ENCODE measurements at regions not wholly inside any gene's neighbourhood (a gene's known extent, or its start where the extent isn't known, plus 50 kb on each side); places are given as distances from the start of the nearest gene placed in this dataset.

DNA sequence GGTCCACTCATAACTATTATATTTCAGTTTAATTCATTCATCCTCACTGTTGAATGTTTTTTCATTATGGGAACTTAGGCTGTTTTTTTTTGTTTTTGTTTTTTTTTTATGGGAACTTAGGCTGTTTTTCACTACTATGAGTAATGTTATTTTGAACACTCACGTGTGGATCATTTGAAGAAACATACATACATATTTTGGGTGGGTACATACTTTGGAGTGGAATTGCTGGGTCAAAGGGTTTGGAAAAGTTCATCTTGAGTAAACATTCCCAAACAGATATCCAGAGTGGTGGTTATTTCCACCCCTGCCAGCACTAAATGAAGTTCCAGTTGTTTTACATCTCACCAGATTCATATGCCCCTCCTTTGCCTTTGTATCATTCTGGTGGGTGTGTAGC is 584.4 kb downstream of the PSAT1 start:
- no peak overlapping the region for H3K4me3 ChIP-seq (ENCODE audit: low read depth, low read length)
- TF ChIP-seq, protein P1, sequence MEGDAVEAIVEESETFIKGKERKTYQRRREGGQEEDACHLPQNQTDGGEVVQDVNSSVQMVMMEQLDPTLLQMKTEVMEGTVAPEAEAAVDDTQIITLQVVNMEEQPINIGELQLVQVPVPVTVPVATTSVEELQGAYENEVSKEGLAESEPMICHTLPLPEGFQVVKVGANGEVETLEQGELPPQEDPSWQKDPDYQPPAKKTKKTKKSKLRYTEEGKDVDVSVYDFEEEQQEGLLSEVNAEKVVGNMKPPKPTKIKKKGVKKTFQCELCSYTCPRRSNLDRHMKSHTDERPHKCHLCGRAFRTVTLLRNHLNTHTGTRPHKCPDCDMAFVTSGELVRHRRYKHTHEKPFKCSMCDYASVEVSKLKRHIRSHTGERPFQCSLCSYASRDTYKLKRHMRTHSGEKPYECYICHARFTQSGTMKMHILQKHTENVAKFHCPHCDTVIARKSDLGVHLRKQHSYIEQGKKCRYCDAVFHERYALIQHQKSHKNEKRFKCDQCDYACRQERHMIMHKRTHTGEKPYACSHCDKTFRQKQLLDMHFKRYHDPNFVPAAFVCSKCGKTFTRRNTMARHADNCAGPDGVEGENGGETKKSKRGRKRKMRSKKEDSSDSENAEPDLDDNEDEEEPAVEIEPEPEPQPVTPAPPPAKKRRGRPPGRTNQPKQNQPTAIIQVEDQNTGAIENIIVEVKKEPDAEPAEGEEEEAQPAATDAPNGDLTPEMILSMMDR (IDR thresholded peaks at IDR 0.05; ENCODE audit: insufficient read depth, low read length) = no peak
- no peak for DNase-seq (ENCODE audit: low read depth)

DNA sequence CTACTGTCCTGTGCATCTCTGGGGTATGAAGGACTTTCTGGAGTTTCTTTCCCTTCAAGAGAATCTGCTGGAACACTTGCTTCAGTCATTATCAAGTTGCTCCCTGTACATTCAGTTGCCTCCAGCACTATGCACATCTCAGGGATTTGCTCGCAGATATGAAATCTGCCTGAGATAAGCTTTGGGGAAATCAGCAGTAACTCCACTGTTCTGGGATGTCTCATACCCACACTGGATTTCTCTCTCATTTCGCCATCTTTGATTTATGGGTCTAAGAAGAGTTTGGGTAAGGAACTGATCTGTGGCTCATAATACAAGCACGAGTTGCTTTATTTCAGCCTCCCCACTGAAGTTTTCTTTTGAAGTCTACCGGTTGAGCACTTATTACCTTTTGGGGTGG is 585.6 kb downstream of the PSAT1 start:
- TF ChIP-seq, protein P1 (IDR thresholded peaks at IDR 0.05; ENCODE audit: insufficient read depth, low read length) = no peak
- no peak for DNase-seq (ENCODE audit: low read depth)
- H3K4me3 ChIP-seq (ENCODE audit: low read depth, low read length) = no peak overlapping the region

- TF ChIP-seq, protein P1 (IDR thresholded peaks at IDR 0.05; ENCODE audit: insufficient read depth, low read length) = no peak
- DNase-seq (ENCODE audit: low read depth) = no peak
- no peak overlapping the region for H3K4me3 ChIP-seq (ENCODE audit: low read depth, low read length)
These were observed 587.8 kb downstream of the PSAT1 start for GRCh38 chr9:78884611-78885150.

- TF ChIP-seq, protein P1 (IDR thresholded peaks at IDR 0.05; ENCODE audit: insufficient read depth, low read length) = no peak
- H3K4me3 ChIP-seq (ENCODE audit: low read depth, low read length) = no peak overlapping the region
- DNase-seq (ENCODE audit: low read depth) = no peak
These were observed 595.3 kb downstream of the PSAT1 start for GRCh38 chr9:78892182-78892581.

- DNase-seq (ENCODE audit: low read depth) = no peak
- TF ChIP-seq, protein P1 (IDR thresholded peaks at IDR 0.05; ENCODE audit: insufficient read depth, low read length) = no peak
- no peak overlapping the region for H3K4me3 ChIP-seq (ENCODE audit: low read depth, low read length)
These were observed 595.8 kb downstream of the PSAT1 start for GRCh38 chr9:78892769-78893168.

- no peak for DNase-seq (ENCODE audit: low read depth)
- TF ChIP-seq, protein P1 (IDR thresholded peaks at IDR 0.05; ENCODE audit: insufficient read depth, low read length) = no peak
These were observed 597.0 kb downstream of the PSAT1 start for GRCh38 chr9:78893774-78894401.

DNA sequence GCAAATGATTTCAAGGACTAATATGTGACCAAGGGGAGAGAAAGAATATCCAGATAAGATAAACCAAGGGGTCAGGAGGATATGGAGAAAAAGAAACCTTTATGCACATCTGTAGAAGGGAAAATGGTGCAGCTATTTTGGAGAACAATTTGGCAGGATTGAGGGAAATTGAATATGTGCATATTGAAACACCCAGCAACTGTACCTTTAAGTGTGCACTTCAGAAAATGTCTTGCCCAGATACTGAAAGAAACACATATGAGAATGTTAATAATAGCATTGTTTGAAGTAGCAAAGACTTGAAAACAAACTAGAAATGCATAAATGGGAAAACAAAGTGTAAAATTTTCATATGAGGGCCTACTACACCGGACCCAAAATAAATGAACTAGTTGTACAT is 599.6 kb downstream of the PSAT1 start:
- TF ChIP-seq, protein P1 (IDR thresholded peaks at IDR 0.05; ENCODE audit: insufficient read depth, low read length) = no peak

More at GRCh38 chr9:78893774-78894401, 597.0 kb downstream of the PSAT1 start:
- no peak overlapping the region for H3K4me3 ChIP-seq (ENCODE audit: low read depth, low read length)

More for the DNA sequence above, 599.6 kb downstream of the PSAT1 start:
- H3K4me3 ChIP-seq (ENCODE audit: low read depth, low read length) = no peak overlapping the region
- DNase-seq (ENCODE audit: low read depth) = no peak

All from fibroblast of the aortic adventitia (primary cell).